Fibroblast of lung (primary cell): ENCODE measurements at regions not wholly inside any gene's neighbourhood (a gene's known extent, or its start where the extent isn't known, plus 50 kb on each side); places are given as distances from the start of the nearest gene placed in this dataset.

Experiments
- DNase-seq, 2 donors: peaks; one replicate each; pipeline versions ENCODE4 v3.0.0 to v3.0.0-alpha.2; 2010; ENCODE audit warnings: low read depth in 2 of 2
- H2AFZ ChIP-seq: 2 replicates; pipeline ENCODE4 v1.5.1; 2012; ENCODE audit warnings: low read length, control low read depth, inconsistent platforms
- H3K27ac ChIP-seq: 2 replicates; pipeline ENCODE4 v1.5.1; 2011; ENCODE audit warnings: low read length, control low read depth; ENCODE audit not compliant: insufficient read depth
- H3K27me3 ChIP-seq: 2 replicates; pipeline ENCODE4 v1.5.1; 2011; ENCODE audit warnings: mild to moderate bottlenecking, low read length; ENCODE audit not compliant: control insufficient read depth, insufficient read depth
- H3K36me3 ChIP-seq: 2 replicates; pipeline ENCODE4 v1.5.1; 2011; ENCODE audit warnings: low read length; ENCODE audit not compliant: control insufficient read depth, insufficient read depth
- H3K4me1 ChIP-seq: 2 replicates; pipeline ENCODE4 v1.5.1; 2011; ENCODE audit warnings: low read length; ENCODE audit not compliant: control insufficient read depth, insufficient read depth; ENCODE audit errors: extremely low read depth
- H3K4me2 ChIP-seq: 2 replicates; pipeline ENCODE4 v1.5.1; 2011; ENCODE audit warnings: low read length, control low read depth; ENCODE audit not compliant: insufficient read depth; ENCODE audit errors: extremely low read depth
- H3K4me3 ChIP-seq, 4 experiments: fragments of 200-600 bp in 1 of 4; sonication (generic) in 1 of 4; replicated peaks in 1 of 4; 2 replicates each; pipeline ENCODE4 v1.5.1; 2011 to 2016; ENCODE audit warnings: low read length in 4 of 4, low read depth in 3 of 4, mild to moderate bottlenecking in 3 of 4, control low read depth in 2 of 4, inconsistent platforms in 1 of 4, mixed read lengths in 1 of 4; ENCODE audit not compliant: insufficient read depth in 1 of 4; ENCODE audit errors: control extremely low read depth in 1 of 4
- H3K79me2 ChIP-seq: 2 replicates; pipeline ENCODE4 v1.5.1; 2012; ENCODE audit warnings: mild to moderate bottlenecking, low read length, inconsistent platforms; ENCODE audit not compliant: control insufficient read depth, insufficient read depth
- H3K9ac ChIP-seq: 2 replicates; pipeline ENCODE4 v1.5.1; 2011; ENCODE audit warnings: mild to moderate bottlenecking, low read length, control low read depth; ENCODE audit not compliant: insufficient read depth
- H3K9me3 ChIP-seq: 2 replicates; pipeline ENCODE4 v1.5.1; 2012; ENCODE audit warnings: low read depth, low read length; ENCODE audit not compliant: control insufficient read depth, insufficient read depth
- H4K20me1 ChIP-seq: 2 replicates; pipeline ENCODE4 v1.5.1; 2011; ENCODE audit warnings: low read length; ENCODE audit not compliant: control insufficient read depth, insufficient read depth; ENCODE audit errors: extremely low read depth
- CTCF ChIP-seq, 2 donors: IDR thresholded peaks in 1 of 2; conservative IDR thresholded peaks in 1 of 2; 1 replicate in 1 of 2; 2 replicates in 1 of 2; pipeline ENCODE4 v1.5.1; 2011 to 2012; ENCODE audit warnings: low read length in 2 of 2, control low read depth in 1 of 2, inconsistent platforms in 1 of 2, low read depth in 1 of 2, mild to moderate bottlenecking in 1 of 2
- EZH2 ChIP-seq: IDR thresholded peaks from 2 replicates; pipeline ENCODE4 v1.5.1; 2012; ENCODE audit warnings: low read length, control low read depth, mild to moderate bottlenecking; ENCODE audit errors: missing control alignments

- DNase-seq: no peak
- Histone ChIP-seq H3K27me3 (no peaks in the 10 kb centered on the region), H3K9me3 (no peaks in the 10 kb centered on the region), H3K36me3 (no peaks in the 10 kb centered on the region), H3K9ac (no peak overlapping the region), H3K4me2 (no peak overlapping the region), H2AFZ (no peak overlapping the region), H3K27ac (no peak overlapping the region), H3K4me1 (no peaks in the 10 kb centered on the region), H3K79me2 (no peaks in the 10 kb centered on the region), H3K4me3 (no peak overlapping the region), H4K20me1 (no peaks in the 10 kb centered on the region)
- TF ChIP-seq CTCF (conservative IDR thresholded peaks at IDR 0.05 in 1 of 2, IDR thresholded peaks at IDR 0.05 in 1 of 2; ENCODE audit: low read depth in 1 of 2, low read length in 2 of 2): no peak
- TF ChIP-seq EZH2: no peak
Measured at GRCh38 chr2:66981074-66981473, 416.1 kb upstream of the ETAA1 start.

- peak in 1 of 2 donors; percentile 13 for DNase-seq
- no peak overlapping the region for H3K4me3 ChIP-seq
- H3K4me2 ChIP-seq: no peak overlapping the region
- no peaks in the 10 kb centered on the region for H3K36me3 ChIP-seq
- H4K20me1 ChIP-seq: no peaks in the 10 kb centered on the region
- no peaks in the 10 kb centered on the region for H3K79me2 ChIP-seq
- no peaks in the 10 kb centered on the region for H3K27me3 ChIP-seq
- H2AFZ ChIP-seq: no peak overlapping the region
- no peak overlapping the region for H3K27ac ChIP-seq
- H3K4me1 ChIP-seq: no peaks in the 10 kb centered on the region
- no peaks in the 10 kb centered on the region for H3K9me3 ChIP-seq
- H3K9ac ChIP-seq: no peak overlapping the region
- TF ChIP-seq EZH2 (no peak), CTCF (conservative IDR thresholded peaks at IDR 0.05 in 1 of 2, IDR thresholded peaks at IDR 0.05 in 1 of 2; ENCODE audit: low read depth in 1 of 2, low read length in 2 of 2) (no peak)
Measured at GRCh38 chr2:66982766-66983165, 414.4 kb upstream of the ETAA1 start.

GRCh38 chr2:66984864-66985263 is 412.3 kb upstream of the ETAA1 start:
- Histone ChIP-seq H3K4me2 (no peak overlapping the region), H3K4me1 (no peaks in the 10 kb centered on the region), H3K4me3 (no peak overlapping the region), H4K20me1 (no peaks in the 10 kb centered on the region), H3K27me3 (no peaks in the 10 kb centered on the region), H3K36me3 (no peaks in the 10 kb centered on the region), H3K9me3 (no peaks in the 10 kb centered on the region), H3K9ac (no peak overlapping the region), H3K79me2 (no peaks in the 10 kb centered on the region), H3K27ac (no peak overlapping the region), H2AFZ (no peak overlapping the region)
- DNase-seq: no peak
- no peak for TF ChIP-seq EZH2
- no peak for TF ChIP-seq CTCF (conservative IDR thresholded peaks at IDR 0.05 in 1 of 2, IDR thresholded peaks at IDR 0.05 in 1 of 2; ENCODE audit: low read depth in 1 of 2, low read length in 2 of 2)
